NOMO-1 treated with DMSO at 0.1 percent for 48 hours (cell line): ENCODE measurements at regions not wholly inside any gene's neighbourhood (a gene's known extent, or its start where the extent isn't known, plus 50 kb on each side); places are given as distances from the start of the nearest gene placed in this dataset.
A peak's percentile ranks its signal among the peaks of the same experiment; 100 is the strongest.

Experiments
- DNase-seq: peaks from one replicate; lab custom pipeline; 2025; ENCODE audit not compliant: unreplicated experiment; lab: John Stamatoyannopoulos, UW

GRCh38 chr2:144333143-144333555, 186.8 kb downstream of the ZEB2 start:
- no peak for DNase-seq

GRCh38 chr2:144332356-144333142, 187.4 kb downstream of the ZEB2 start:
- DNase-seq = peak; percentile 88

DNA sequence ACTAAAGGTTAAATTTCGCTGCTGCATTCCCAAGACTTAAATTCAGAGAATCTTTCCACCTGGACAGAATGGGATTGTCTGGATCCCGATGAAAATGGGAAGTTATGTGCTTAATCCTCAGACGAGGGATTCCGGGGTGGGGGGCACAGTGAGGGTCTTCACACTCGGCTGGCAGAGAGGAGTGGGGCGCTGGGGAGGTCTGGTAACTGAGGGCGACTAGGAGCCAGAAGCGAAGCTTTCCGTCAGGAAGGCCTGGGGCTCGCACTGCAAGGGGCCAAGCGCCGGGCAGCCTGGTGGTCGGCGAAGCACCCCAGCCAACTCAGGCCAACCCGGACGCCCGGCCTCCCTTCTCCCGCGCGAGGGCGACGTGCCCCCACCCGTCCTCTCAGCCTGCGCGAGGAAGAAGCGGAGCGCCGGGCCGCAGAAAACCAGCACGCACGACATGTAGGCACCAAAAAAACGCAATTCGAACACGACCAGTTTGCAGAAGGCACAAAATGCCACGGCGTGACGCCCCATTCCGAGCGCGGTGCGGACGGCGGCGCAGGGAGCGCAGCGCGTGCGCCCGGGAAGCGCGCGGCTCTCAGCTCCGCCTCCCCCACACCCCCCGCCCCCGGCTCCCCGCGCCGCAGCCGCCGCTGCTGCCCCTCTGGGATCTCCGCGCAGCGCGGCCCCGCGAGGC, 188.1 kb downstream of the ZEB2 start:
- peak; percentile 82 for DNase-seq

- DNase-seq = no peak
These were observed 188.8 kb downstream of the ZEB2 start for GRCh38 chr2:144330951-144331673.

GRCh38 chr2:144329472-144329871, 190.4 kb downstream of the ZEB2 start:
- DNase-seq = no peak

- no peak for DNase-seq
These were observed 191.0 kb downstream of the ZEB2 start for GRCh38 chr2:144328938-144329337.

- no peak for DNase-seq
These were observed 193.1 kb downstream of the ZEB2 start for GRCh38 chr2:144326825-144327224.

GRCh38 chr2:144325086-144325485, 194.8 kb downstream of the ZEB2 start:
- no peak for DNase-seq

DNA sequence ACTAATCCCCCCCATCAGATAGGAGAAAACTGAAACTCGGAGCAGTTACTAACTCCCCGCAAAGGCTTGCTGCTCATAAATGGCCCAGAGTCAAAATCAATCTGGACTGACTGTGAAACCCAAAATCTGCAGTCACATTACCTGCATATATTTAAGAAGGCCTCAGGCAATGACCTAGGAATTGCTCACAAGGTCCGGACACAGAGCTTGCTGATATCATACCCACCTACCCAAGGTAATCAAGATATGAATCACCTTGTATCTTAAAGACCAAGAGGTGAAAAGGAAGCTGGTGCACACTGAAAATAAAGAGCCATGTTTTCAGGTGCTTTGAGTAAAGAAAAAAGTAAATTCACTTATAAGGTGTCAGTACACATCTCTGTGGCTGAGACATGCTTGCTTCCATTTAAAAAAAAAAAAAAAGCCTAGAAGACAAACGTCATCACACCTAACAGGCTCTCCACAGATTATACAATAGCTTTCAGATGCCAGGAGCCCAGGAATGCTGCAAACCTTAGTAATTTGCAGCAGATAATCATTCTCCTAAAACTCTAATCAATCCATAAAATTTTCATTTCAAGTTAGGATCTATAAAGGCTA, 195.4 kb downstream of the ZEB2 start:
- no peak for DNase-seq

GRCh38 chr2:144323946-144324345, 196.0 kb downstream of the ZEB2 start:
- DNase-seq = no peak

DNA sequence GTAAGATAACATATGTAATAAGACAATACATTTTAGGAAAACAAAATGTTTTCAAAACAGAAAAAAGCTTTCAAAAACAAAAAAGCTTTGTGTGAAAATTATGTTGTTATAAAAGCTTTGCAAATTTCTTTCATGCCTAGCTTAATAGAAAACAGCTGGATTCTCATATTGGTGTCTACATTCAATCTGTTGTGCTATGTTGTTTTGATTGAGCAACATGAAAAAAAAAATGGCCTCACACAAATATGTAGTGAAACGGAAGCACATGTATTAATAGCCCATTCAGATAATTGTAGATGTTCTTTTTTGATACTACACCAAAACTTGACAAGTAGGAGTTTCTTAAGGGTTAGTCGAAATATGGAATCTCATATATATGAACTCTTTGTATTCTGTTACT, 197.5 kb downstream of the ZEB2 start:
- no peak for DNase-seq

GRCh38 chr2:144320491-144320890, 199.4 kb downstream of the ZEB2 start:
- DNase-seq = no peak

- no peak for DNase-seq
These were observed 202.7 kb downstream of the ZEB2 start for GRCh38 chr2:144317071-144317738.

- no peak for DNase-seq
These were observed 208.9 kb downstream of the ZEB2 start for GRCh38 chr2:144310889-144311608.

- no peak for DNase-seq
These were observed 209.4 kb downstream of the ZEB2 start for GRCh38 chr2:144310484-144310883.

DNA sequence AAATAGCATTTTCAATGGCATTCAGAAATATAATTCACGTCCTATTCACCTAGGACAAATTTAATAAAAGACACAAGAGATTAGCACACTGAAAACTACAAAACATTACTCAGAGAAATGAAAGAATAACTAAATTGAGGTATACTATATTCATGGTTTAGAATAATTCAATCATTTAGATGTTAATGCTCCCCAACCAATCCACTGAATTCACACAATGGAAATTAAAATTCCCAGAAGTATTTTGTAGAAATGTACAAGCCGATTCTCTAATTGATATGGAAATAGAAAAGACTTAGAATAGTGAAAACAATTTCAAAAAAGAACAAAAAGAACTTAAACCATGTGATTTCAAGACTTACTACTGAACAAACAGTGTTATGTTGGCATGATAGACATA, 212.2 kb downstream of the ZEB2 start:
- no peak for DNase-seq

GRCh38 chr2:144304202-144304601, 215.7 kb downstream of the ZEB2 start:
- DNase-seq = no peak

- no peak for DNase-seq
These were observed 219.3 kb downstream of the ZEB2 start for GRCh38 chr2:144300632-144301031.

DNA sequence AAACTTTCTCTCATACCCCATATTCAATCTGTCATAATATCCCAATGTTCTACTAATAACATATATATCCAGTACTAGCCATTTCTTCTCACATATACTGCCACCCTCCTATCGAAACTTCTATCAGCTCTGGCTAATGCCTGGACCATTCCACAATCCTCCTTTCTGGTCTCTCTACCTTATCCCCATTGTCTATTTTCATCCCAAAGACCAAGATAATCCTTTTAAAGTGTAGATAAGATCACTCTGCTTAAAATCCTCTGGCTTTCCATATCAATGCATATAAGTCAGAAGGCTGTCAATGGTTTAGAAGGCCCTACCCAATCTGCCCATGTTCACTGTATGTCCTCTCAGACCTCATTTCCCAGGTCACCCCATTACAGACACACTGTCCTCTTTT, 229.6 kb downstream of the ZEB2 start:
- DNase-seq = no peak

- DNase-seq = no peak
These were observed 231.5 kb downstream of the ZEB2 start for GRCh38 chr2:144288438-144288837.
